Lung (tissue), 11 donors: ENCODE measurements at regions not wholly inside any gene's neighbourhood (a gene's known extent, or its start where the extent isn't known, plus 50 kb on each side); places are given as distances from the start of the nearest gene placed in this dataset.

Experiments used
- ATAC-seq: fragments of 200-7000 bp; cut with Tn5 transposase; one replicate; pipeline ENCODE4 v1.9.1; 2020; ENCODE audit warnings: moderate number of reproducible peaks; ENCODE audit not compliant: insufficient read depth, low FRiP score
- DNase-seq, 3 donors: peaks; one replicate each; pipeline ENCODE4 v3.0.0-alpha.2; 2013 to 2017
- H3K27ac ChIP-seq, 2 donors: one replicate each; pipeline ENCODE4 v1.5.1; 2013; ENCODE audit warnings: mild to moderate bottlenecking in 2 of 2, moderate library complexity in 2 of 2, control low read depth in 1 of 2, inconsistent platforms in 1 of 2, low read depth in 1 of 2, low read length in 1 of 2
- H3K27me3 ChIP-seq, 3 donors: one replicate each; pipeline ENCODE4 v1.5.1; 2013; ENCODE audit warnings: low read length in 2 of 3; ENCODE audit not compliant: control insufficient read depth in 3 of 3, insufficient read depth in 3 of 3
- H3K36me3 ChIP-seq, 4 donors: one replicate each; pipeline ENCODE4 v1.5.1; 2013; ENCODE audit warnings: low read length in 4 of 4, mild to moderate bottlenecking in 1 of 4, moderate library complexity in 1 of 4; ENCODE audit not compliant: control insufficient read depth in 4 of 4, insufficient read depth in 4 of 4
- H3K4me1 ChIP-seq, 5 donors: one replicate each; pipeline ENCODE4 v1.5.1; 2013; ENCODE audit warnings: low read length in 5 of 5, mild to moderate bottlenecking in 2 of 5, moderate library complexity in 1 of 5; ENCODE audit not compliant: control insufficient read depth in 5 of 5, insufficient read depth in 5 of 5
- H3K4me3 ChIP-seq: one replicate; pipeline ENCODE4 v1.5.1; 2013; ENCODE audit warnings: mild to moderate bottlenecking, control low read depth, moderate library complexity
- H3K9ac ChIP-seq, 2 donors: one replicate each; pipeline ENCODE4 v1.5.1; 2013; ENCODE audit warnings: low read length in 2 of 2, control low read depth in 1 of 2; ENCODE audit not compliant: insufficient read depth in 1 of 2
- H3K9me3 ChIP-seq, 4 donors: one replicate each; pipeline ENCODE4 v1.5.1; 2013; ENCODE audit warnings: low read length in 3 of 4, mild to moderate bottlenecking in 1 of 4, moderate library complexity in 1 of 4; ENCODE audit not compliant: control insufficient read depth in 4 of 4, insufficient read depth in 3 of 4
- CTCF ChIP-seq: IDR thresholded peaks from 2 replicates; pipeline ENCODE4 v1.5.1; 2012; ENCODE audit warnings: mild to moderate bottlenecking; ENCODE audit errors: control extremely low read depth, extremely low read depth
- WGBS, 2 donors: extraction: QIAGEN DNeasy Blood & Tissue Kit; methylation state at CpG; one replicate each; pipeline ENCODE4 v1.1.7; 2013; 5-methylcytosine and 5-hydroxymethylcytosine counted together
- donor health status: control.
- donor health status: control.
- donor health status: Bipolar disorder and iron deficiency.
- donor health status: healthy.
- donor health status: DM: yes; HTN: yes; CAD: no.

GRCh38 chr18:5720132-5720531, 175.2 kb downstream of the TMEM200C start:
- 68 to 77% methylated on average over 9 of the region's 9 CpGs for WGBS, 2 donors
- no peaks in the 10 kb centered on the region for H3K9me3 ChIP-seq

GRCh38 chr18:5717256-5717655, 173.5 kb upstream of the EPB41L3 start:
- no peak for ATAC-seq
- H3K9ac ChIP-seq, result no peak overlapping the region
- no peaks in the 10 kb centered on the region for H3K9me3 ChIP-seq
- H3K4me1 ChIP-seq, result no peaks in the 10 kb centered on the region
- no peaks in the 10 kb centered on the region for H3K27me3 ChIP-seq
- H3K36me3 ChIP-seq, result no peaks in the 10 kb centered on the region
- no peak overlapping the region for H3K27ac ChIP-seq
- H3K4me3 ChIP-seq, result no peak overlapping the region
- no peak for TF ChIP-seq CTCF
- no peak for DNase-seq

More at GRCh38 chr18:5720132-5720531, 175.2 kb downstream of the TMEM200C start:
- H3K4me3 ChIP-seq, result no peak overlapping the region
- no peaks in the 10 kb centered on the region for H3K4me1 ChIP-seq
- no peak overlapping the region for H3K9ac ChIP-seq
- H3K36me3 ChIP-seq, result no peaks in the 10 kb centered on the region
- TF ChIP-seq CTCF, result no peak
- H3K27me3 ChIP-seq, result no peaks in the 10 kb centered on the region
- no peak overlapping the region for H3K27ac ChIP-seq
- DNase-seq (no peak), ATAC-seq (no peak)

GRCh38 chr18:5710676-5711075, 166.9 kb upstream of the EPB41L3 start:
- no peaks in the 10 kb centered on the region for H3K36me3 ChIP-seq
- WGBS, 2 donors, result 81 to 88% methylated on average over 2 of the region's 2 CpGs
- TF ChIP-seq CTCF, result no peak
- H3K4me3 ChIP-seq, result no peak overlapping the region
- H3K27me3 ChIP-seq, result no peaks in the 10 kb centered on the region
- H3K9ac ChIP-seq, result no peak overlapping the region
- no peaks in the 10 kb centered on the region for H3K9me3 ChIP-seq
- no peak for ATAC-seq
- no peak overlapping the region for H3K27ac ChIP-seq
- H3K4me1 ChIP-seq, result no peaks in the 10 kb centered on the region
- DNase-seq, result no peak

- Histone ChIP-seq H3K9me3 (peaks cover 0 to 3% (median 0%) of the 10 kb centered on the region in 4 donors), H3K27ac (no peak overlapping the region), H3K4me1 (no peaks in the 10 kb centered on the region), H3K36me3 (no peaks in the 10 kb centered on the region), H3K9ac (no peak overlapping the region), H3K27me3 (no peaks in the 10 kb centered on the region), H3K4me3 (no peak overlapping the region)
- no peak for ATAC-seq
- TF ChIP-seq CTCF, result no peak
- DNase-seq, result no peak
- WGBS, 2 donors, result 78% methylated on average over 4 of the region's 4 CpGs
These were observed 166.4 kb upstream of the EPB41L3 start for GRCh38 chr18:5710235-5710634.
